GM21447 (cell line): ENCODE measurements at regions not wholly inside any gene's neighbourhood (a gene's known extent, or its start where the extent isn't known, plus 50 kb on each side); places are given as distances from the start of the nearest gene placed in this dataset.

ENCODE experiments used
- ATAC-seq: cut with Tn5 transposase; IDR thresholded peaks from one replicate; pipeline ENCODE4 v1.9.1; 2021; ENCODE audit not compliant: unreplicated experiment

- no peak for ATAC-seq
Measured at GRCh38 chr2:147232225-147232669, 612.6 kb upstream of the ACVR2A start.

- ATAC-seq = no peak
Measured at GRCh38 chr2:147231607-147232006, 613.2 kb upstream of the ACVR2A start.

- no peak for ATAC-seq
Measured at GRCh38 chr2:147231081-147231480, 613.7 kb upstream of the ACVR2A start.

GRCh38 chr2:147227313-147227712 is 617.5 kb upstream of the ACVR2A start:
- no peak for ATAC-seq

GRCh38 chr2:147224070-147224469 is 620.8 kb upstream of the ACVR2A start:
- no peak for ATAC-seq

- ATAC-seq = no peak
Measured at GRCh38 chr2:147223553-147224060, 621.2 kb upstream of the ACVR2A start.

- peak; percentile 72 for ATAC-seq
Measured at GRCh38 chr2:147223119-147223518, 621.7 kb upstream of the ACVR2A start.

GRCh38 chr2:147222506-147222905 is 622.3 kb upstream of the ACVR2A start:
- no peak for ATAC-seq

GRCh38 chr2:147214914-147215313 is 629.9 kb upstream of the ACVR2A start:
- ATAC-seq = no peak

- no peak for ATAC-seq
Measured at GRCh38 chr2:147211484-147211883, 633.3 kb upstream of the ACVR2A start.

- no peak for ATAC-seq
Measured at GRCh38 chr2:147204102-147204501, 640.7 kb upstream of the ACVR2A start.

- ATAC-seq = no peak
Measured at GRCh38 chr2:147198651-147199171, 646.1 kb upstream of the ACVR2A start.

GRCh38 chr2:147197754-147198483 is 646.9 kb upstream of the ACVR2A start:
- ATAC-seq = no peak

- ATAC-seq = peak; percentile 83
Measured at GRCh38 chr2:147182260-147182659, 662.6 kb upstream of the ACVR2A start.

GRCh38 chr2:147181351-147182029 is 663.3 kb upstream of the ACVR2A start:
- ATAC-seq = peak; percentile 69

GRCh38 chr2:147177071-147177857 is 667.6 kb upstream of the ACVR2A start:
- no peak for ATAC-seq

GRCh38 chr2:147174824-147175254 is 670.0 kb upstream of the ACVR2A start:
- ATAC-seq = no peak

- no peak for ATAC-seq
Measured at GRCh38 chr2:147173798-147174197, 671.0 kb upstream of the ACVR2A start.

GRCh38 chr2:147173189-147173581 is 671.6 kb upstream of the ACVR2A start:
- ATAC-seq = no peak

- ATAC-seq = no peak
Measured at GRCh38 chr2:147172493-147173188, 672.2 kb upstream of the ACVR2A start.

GRCh38 chr2:147171941-147172340 is 672.9 kb upstream of the ACVR2A start:
- no peak for ATAC-seq
